ENCODE measurements at regions not wholly inside any gene's neighbourhood (a gene's known extent, or its start where the extent isn't known, plus 50 kb on each side); places are given as distances from the start of the nearest gene placed in this dataset.

- Histone ChIP-seq H2AFZ (ENCODE audit: low read depth, low read length) (no peak overlapping the region), H3K9me3 (replicated peaks; ENCODE audit: control insufficient read depth, insufficient read depth, low read length) (no peaks in the 10 kb centered on the region), H3K27me3 (ENCODE audit: control insufficient read depth in 2 of 2, insufficient read depth in 2 of 2, low read length in 2 of 2) (no peaks in the 10 kb centered on the region), H3K9ac (replicated peaks; ENCODE audit: extremely low read depth, insufficient read depth, low read length) (no peak overlapping the region), H3K27ac (ENCODE audit: insufficient read depth, low read depth, low read length) (no peak overlapping the region), H3K4me2 (ENCODE audit: insufficient read depth, low read length) (no peak overlapping the region), H3K36me3 (ENCODE audit: control insufficient read depth in 2 of 2, extremely low read depth in 1 of 2, insufficient read depth in 2 of 2, low read length in 2 of 2) (no peaks in the 10 kb centered on the region), H3K79me2 (ENCODE audit: control insufficient read depth, insufficient read depth, low read length) (no peaks in the 10 kb centered on the region), H4K20me1 (replicated peaks; ENCODE audit: control insufficient read depth, extremely low read depth, insufficient read depth, low read length) (no peaks in the 10 kb centered on the region), H3K4me1 (ENCODE audit: control insufficient read depth, extremely low read depth, insufficient read depth, low read length) (no peaks in the 10 kb centered on the region), H3K9me1 (replicated peaks; ENCODE audit: control insufficient read depth, extremely low read depth, insufficient read depth, low read length) (no peaks in the 10 kb centered on the region), H3K4me3 (replicated peaks in 1 of 3; ENCODE audit: insufficient read depth in 1 of 3, low read depth in 1 of 3, low read length in 3 of 3) (no peak overlapping the region)
- TF ChIP-seq EZH2 (IDR thresholded peaks at IDR 0.05; ENCODE audit: borderline replicate concordance, low read depth, low read length, severe bottlenecking), result no peak
- no peak for TF ChIP-seq MYC (IDR thresholded peaks at IDR 0.05; ENCODE audit: low read depth, low read length)
- no peak for TF ChIP-seq GATA2 (IDR thresholded peaks at IDR 0.05; ENCODE audit: insufficient read depth, insufficient read length, low read depth, low read length)
- no peak for TF ChIP-seq FOS (IDR thresholded peaks at IDR 0.05; ENCODE audit: borderline replicate concordance, insufficient read depth, low read length)
- no peak for TF ChIP-seq JUN (IDR thresholded peaks at IDR 0.05; ENCODE audit: borderline replicate concordance, insufficient read depth, insufficient read length, low read depth)
- TF ChIP-seq POLR2AphosphoS5 (IDR thresholded peaks at IDR 0.05; ENCODE audit: insufficient read depth, low read depth, low read length), result no peak
- no peak for TF ChIP-seq MAX (IDR thresholded peaks at IDR 0.05; ENCODE audit: insufficient read depth, insufficient read length)
- no peak for TF ChIP-seq POLR2A (IDR thresholded peaks at IDR 0.05; ENCODE audit: low read depth, low read length)
- no peak for TF ChIP-seq CTCF (IDR thresholded peaks at IDR 0.05; ENCODE audit: extremely low read depth in 1 of 2, insufficient read depth in 1 of 2, low read depth in 1 of 2, low read length in 2 of 2)
- FAIRE-seq, result no peak
- no TSS peak for BruUV-seq (replicated peaks)
- ChIA-PET POLR2A (no interaction called here), CTCF (interaction anchor here (1.4 to 5.6 kb wide), 2 partner anchors 281 kb away, joined by 6 to 54 read pairs; no protein-coding TSS in a partner anchor)
- no peak for DNase-seq (ENCODE audit: low read depth, low spot score)
- dilution Hi-C loops (cut with MboI; ENCODE audit: extremely low pct_ligation_motif_present, low sequenced_read_pairs) (no loop called here), intact Hi-C loops (cut with micrococcal nuclease) (no loop called here)
Measured at GRCh38 chr17:419073-419735, 66.6 kb upstream of the RPH3AL start.

Measured in endothelial cell of umbilical vein (primary cell).